ENCODE measurements at regions not wholly inside any gene's neighbourhood (a gene's known extent, or its start where the extent isn't known, plus 50 kb on each side); places are given as distances from the start of the nearest gene placed in this dataset.

DNA sequence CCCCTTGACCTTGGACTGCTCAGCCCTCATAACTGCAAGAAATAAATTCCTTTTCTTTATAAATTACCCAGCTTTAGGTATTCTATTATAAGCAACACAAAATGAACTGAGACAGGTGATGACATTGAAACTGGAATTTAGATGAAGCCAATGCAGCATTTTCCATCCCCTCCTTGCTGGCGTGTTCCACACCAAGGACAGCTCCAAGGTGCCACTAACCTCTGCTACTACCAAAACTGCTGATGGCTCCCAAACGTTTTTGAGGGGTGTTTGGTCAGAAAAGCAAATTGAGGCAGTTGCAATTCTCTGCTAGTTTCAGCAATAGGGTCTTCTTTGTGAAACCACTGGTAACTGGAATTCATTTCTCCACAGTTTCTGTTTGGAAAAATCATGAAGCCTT is 124.8 kb downstream of the DRD1 start:
- Mint-ChIP-seq H3K27ac (no peak overlapping the region), H3K9me3 (ENCODE audit: low read depth) (no peaks in the 10 kb centered on the region), H3K27me3 (peaks cover 13% of the 10 kb centered on the region), H3K4me1 (no peaks in the 10 kb centered on the region), H3K4me3 (no peak overlapping the region), H3K36me3 (ENCODE audit: low read depth) (no peaks in the 10 kb centered on the region)
- no peak for ATAC-seq
- DNase-seq = no peak
- CTCF ChIA-PET = no interaction called here
- POLR2A ChIA-PET = no interaction called here
- intact Hi-C loops (cut with DNase I, micrococcal nuclease) = no loop called here

DNA sequence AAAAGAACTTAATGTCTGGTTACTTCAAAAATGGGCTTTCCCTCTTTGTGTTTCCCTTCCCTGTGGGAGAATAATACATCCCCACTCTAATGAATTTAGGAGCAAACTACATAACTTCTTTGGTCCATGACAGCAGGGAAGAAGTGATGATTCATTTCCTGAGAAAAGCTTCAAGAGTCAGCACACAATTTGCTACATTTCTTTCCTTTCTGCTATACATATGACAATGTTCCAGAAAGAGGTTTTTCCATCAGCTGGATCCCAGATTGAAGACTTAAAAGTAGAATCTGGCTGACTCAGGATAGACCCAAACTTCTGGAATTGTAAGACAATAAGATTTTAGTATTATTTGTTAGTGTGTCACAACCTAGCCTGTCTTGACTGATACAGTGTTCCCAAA is 126.1 kb downstream of the DRD1 start:
- ChIA-PET POLR2A (no interaction called here), CTCF (interaction anchor here (0.6 to 0.8 kb wide), 3 partner anchors 10 to 529 kb away, joined by 3 read pairs; no protein-coding TSS in a partner anchor)
- Mint-ChIP-seq H3K4me3 (no peak overlapping the region), H3K36me3 (ENCODE audit: low read depth) (no peaks in the 10 kb centered on the region), H3K27ac (no peak overlapping the region), H3K9me3 (ENCODE audit: low read depth) (no peaks in the 10 kb centered on the region), H3K27me3 (peaks cover 12% of the 10 kb centered on the region), H3K4me1 (no peaks in the 10 kb centered on the region)
- DNase-seq (no peak), ATAC-seq (no peak)
- intact Hi-C loops (cut with DNase I, micrococcal nuclease) = no loop called here

DNA sequence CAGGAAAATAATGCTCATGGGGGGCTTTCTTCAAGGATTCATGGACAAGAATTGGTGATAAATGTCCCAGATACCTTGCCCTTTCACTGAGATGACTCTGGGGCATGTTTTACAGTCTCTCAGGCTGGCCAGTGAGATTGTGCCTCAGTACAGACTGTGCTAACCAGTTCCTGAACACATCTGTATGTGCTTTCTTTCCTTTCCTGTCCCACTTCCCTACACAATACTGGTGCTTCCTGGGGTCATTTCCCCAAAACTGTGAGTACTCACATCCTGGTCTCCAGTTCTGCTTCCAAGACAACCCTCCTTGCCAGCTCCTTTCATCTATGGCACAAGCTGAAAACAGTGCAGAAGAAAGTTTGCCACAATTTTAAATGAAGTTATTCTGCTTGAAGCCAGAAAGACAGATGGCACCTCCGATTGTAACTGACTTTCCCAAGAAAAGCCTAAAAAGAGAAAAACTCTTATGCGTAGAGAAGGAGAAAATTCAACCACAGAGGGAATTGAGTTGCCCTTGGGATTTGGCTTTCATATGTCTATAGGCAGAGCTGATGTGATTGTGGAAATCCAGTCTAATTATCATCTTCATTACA is 134.7 kb downstream of the DRD1 start:
- ATAC-seq (no peak), DNase-seq (no peak)
- H3K9me3 Mint-ChIP-seq (ENCODE audit: low read depth) = no peaks in the 10 kb centered on the region
- H3K4me1 Mint-ChIP-seq = no peaks in the 10 kb centered on the region
- intact Hi-C loops (cut with DNase I, micrococcal nuclease) = no loop called here
- H3K4me3 Mint-ChIP-seq = no peak overlapping the region
- H3K27me3 Mint-ChIP-seq = peaks cover 18% of the 10 kb centered on the region
- no peaks in the 10 kb centered on the region for H3K36me3 Mint-ChIP-seq (ENCODE audit: low read depth)
- CTCF ChIA-PET = no interaction called here
- H3K27ac Mint-ChIP-seq = no peak overlapping the region
- POLR2A ChIA-PET = no interaction called here

DNA sequence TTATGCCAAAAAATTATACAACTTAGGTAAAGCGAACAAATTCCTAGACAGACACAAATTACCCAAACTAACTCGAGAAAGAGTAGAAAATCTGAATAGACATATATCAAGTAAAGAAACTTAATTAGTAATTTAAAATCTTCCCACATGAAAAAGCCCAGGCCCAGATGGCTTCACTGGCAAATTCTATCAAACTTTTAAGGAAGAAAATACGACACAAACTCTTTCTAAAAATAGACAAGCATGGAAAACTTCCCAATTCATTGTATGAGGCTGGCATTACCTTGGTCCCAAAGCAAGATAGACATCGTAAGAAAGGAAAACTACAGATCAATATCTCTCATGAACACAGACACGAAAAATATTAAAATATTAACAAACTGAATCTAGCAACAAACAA is 135.3 kb downstream of the DRD1 start:
- Mint-ChIP-seq H3K36me3 (ENCODE audit: low read depth) (no peaks in the 10 kb centered on the region), H3K4me1 (no peaks in the 10 kb centered on the region), H3K9me3 (ENCODE audit: low read depth) (no peaks in the 10 kb centered on the region), H3K27me3 (peaks cover 18% of the 10 kb centered on the region), H3K27ac (no peak overlapping the region), H3K4me3 (no peak overlapping the region)
- ChIA-PET POLR2A (no interaction called here), CTCF (no interaction called here)
- ATAC-seq (no peak), DNase-seq (no peak)
- intact Hi-C loops (cut with DNase I, micrococcal nuclease) = no loop called here

DNA sequence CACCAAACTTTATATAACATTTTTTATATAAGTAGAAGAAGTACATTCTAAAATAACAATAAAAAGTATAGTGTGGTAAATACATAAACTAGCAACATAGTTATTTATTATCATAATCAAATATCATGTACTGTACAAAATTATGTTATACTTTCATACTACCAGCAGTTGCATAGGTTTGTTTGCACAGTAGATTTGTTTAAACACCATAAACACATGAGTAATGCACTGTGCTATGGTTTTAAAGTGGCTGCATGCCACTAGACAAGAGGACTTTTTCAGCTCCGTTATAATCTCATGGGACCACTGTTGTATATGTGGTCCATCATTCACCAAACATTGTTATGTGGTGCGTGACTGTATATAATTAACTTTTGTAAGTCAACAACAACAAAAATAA is 137.6 kb downstream of the DRD1 start:
- H3K27ac Mint-ChIP-seq = no peak overlapping the region
- intact Hi-C loops (cut with DNase I, micrococcal nuclease) = no loop called here
- POLR2A ChIA-PET = no interaction called here

DNA sequence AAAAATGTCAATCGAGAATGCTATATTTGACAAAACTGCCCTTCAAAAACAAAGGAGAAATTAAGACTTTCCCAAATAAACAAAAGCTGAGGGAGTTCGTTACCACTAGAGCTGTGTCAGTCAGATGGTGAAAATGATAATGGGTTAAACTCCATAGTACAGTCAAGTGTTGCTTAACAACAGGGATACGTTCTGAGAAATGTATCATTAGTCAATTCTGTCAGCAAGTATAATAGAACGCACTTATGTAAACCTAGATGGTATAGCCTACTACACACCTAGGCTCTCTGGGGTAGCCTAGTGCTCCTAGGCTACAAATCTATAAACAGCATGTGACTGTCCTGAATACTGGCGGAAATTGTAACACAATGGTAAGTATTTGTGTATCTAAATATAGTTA is 138.7 kb downstream of the DRD1 start:
- POLR2A ChIA-PET = no interaction called here
- CTCF ChIA-PET = interaction anchor here (0.9 kb wide), 1 partner anchor 10 kb away, joined by 3 read pairs; no protein-coding TSS in a partner anchor
- Mint-ChIP-seq H3K9me3 (ENCODE audit: low read depth) (no peaks in the 10 kb centered on the region), H3K27ac (no peak overlapping the region), H3K4me3 (no peak overlapping the region), H3K27me3 (peaks cover 13% of the 10 kb centered on the region), H3K36me3 (ENCODE audit: low read depth) (no peaks in the 10 kb centered on the region), H3K4me1 (no peaks in the 10 kb centered on the region)
- DNase-seq (no peak), ATAC-seq (no peak)
- intact Hi-C loops (cut with DNase I, micrococcal nuclease) = no loop called here

More for the DNA sequence above, 137.6 kb downstream of the DRD1 start:
- no peaks in the 10 kb centered on the region for H3K9me3 Mint-ChIP-seq (ENCODE audit: low read depth)
- CTCF ChIA-PET = no interaction called here
- H3K4me1 Mint-ChIP-seq = no peaks in the 10 kb centered on the region
- H3K4me3 Mint-ChIP-seq = no peak overlapping the region
- DNase-seq (no peak), ATAC-seq (no peak)
- peaks cover 15% of the 10 kb centered on the region for H3K27me3 Mint-ChIP-seq
- H3K36me3 Mint-ChIP-seq (ENCODE audit: low read depth) = no peaks in the 10 kb centered on the region

DNA sequence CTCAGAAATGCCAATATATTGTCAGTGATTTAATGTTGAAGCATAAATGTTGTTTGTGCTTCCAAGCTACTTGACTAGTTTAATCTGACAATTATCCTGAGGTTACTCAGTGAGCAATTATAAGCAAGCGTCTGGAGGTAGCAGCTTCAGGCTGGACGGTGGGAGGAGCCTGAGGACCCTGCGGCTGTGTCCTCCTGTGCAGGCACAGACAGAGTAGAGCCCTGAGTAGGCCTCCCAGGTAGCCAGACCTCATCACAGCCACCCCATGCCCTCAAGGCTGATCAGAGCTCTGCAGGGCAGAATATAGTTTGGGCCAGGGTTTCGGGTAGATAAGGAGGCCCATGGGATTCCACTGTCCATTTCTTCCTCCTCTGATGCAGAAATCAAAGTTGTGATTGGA is 153.6 kb downstream of the DRD1 start:
- H3K4me3 Mint-ChIP-seq = no peak overlapping the region
- peaks cover 14% of the 10 kb centered on the region for H3K27me3 Mint-ChIP-seq
- H3K36me3 Mint-ChIP-seq (ENCODE audit: low read depth) = no peaks in the 10 kb centered on the region
- CTCF ChIA-PET = no interaction called here
- H3K4me1 Mint-ChIP-seq = no peaks in the 10 kb centered on the region
- POLR2A ChIA-PET = no interaction called here
- H3K27ac Mint-ChIP-seq = no peak overlapping the region
- no peak for DNase-seq
- peaks cover 2% of the 10 kb centered on the region for H3K9me3 Mint-ChIP-seq (ENCODE audit: low read depth)
- ATAC-seq = no peak
- intact Hi-C loops (cut with DNase I, micrococcal nuclease) = no loop called here

DNA sequence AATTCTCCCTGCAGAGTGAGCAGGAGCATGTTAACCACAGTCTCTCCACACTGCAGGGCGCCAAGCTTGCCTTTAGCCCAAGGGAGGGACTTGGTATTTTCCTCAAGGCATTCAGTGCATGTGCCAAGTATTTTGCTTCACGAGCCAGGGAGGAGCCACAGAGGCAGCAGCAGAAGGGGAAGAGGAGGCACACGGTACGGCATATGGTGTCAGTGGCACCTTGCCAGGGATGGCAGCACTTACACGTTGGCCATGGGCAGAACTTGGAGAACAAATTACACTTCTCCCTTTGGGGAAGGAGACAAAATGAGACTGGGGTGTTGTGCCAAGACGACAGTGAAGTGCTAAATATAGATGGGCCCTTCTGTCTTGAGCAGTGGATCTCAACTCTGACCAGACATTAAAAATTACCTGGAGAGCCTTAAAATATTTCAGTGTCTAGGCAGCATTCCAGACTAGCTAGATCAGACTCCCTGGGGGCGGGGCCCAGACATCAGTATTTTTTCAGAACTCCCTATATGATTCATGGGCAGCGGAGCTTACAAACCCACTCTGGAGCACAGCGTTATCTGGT is 155.8 kb downstream of the DRD1 start:
- Mint-ChIP-seq H3K27ac (no peak overlapping the region), H3K36me3 (ENCODE audit: low read depth) (no peaks in the 10 kb centered on the region), H3K4me3 (no peak overlapping the region), H3K4me1 (no peaks in the 10 kb centered on the region), H3K9me3 (ENCODE audit: low read depth) (no peaks in the 10 kb centered on the region), H3K27me3 (peaks cover 19% of the 10 kb centered on the region)
- ATAC-seq (no peak), DNase-seq (no peak)
- intact Hi-C loops (cut with DNase I, micrococcal nuclease) = no loop called here
- POLR2A ChIA-PET = no interaction called here
- CTCF ChIA-PET = no interaction called here

DNA sequence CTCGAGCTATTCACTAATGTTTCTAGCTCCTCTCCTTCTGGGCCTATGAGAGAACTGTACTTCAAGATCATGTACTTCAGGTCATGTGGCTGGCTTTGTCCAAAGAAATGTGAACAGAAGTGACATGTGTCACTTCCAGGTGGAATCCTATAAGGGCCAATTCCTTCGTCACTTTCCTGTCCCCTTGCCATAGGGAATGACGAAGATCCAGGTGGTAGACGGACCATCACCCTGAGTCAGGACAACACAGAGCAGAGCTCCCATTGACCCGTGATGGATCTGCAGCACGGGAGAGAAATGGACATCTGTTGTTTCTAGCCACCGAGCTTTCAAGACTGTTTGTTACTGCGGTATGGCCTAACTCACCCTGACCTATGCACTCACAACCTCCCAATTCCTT is 157.0 kb downstream of the DRD1 start:
- ATAC-seq = no peak
- no peak for DNase-seq
- H3K27me3 Mint-ChIP-seq = peaks cover 19% of the 10 kb centered on the region
- H3K4me1 Mint-ChIP-seq = no peaks in the 10 kb centered on the region
- intact Hi-C loops (cut with DNase I, micrococcal nuclease) = no loop called here
- no peak overlapping the region for H3K4me3 Mint-ChIP-seq
- ChIA-PET POLR2A (no interaction called here), CTCF (no interaction called here)
- no peaks in the 10 kb centered on the region for H3K36me3 Mint-ChIP-seq (ENCODE audit: low read depth)
- H3K27ac Mint-ChIP-seq = no peak overlapping the region
- no peaks in the 10 kb centered on the region for H3K9me3 Mint-ChIP-seq (ENCODE audit: low read depth)

DNA sequence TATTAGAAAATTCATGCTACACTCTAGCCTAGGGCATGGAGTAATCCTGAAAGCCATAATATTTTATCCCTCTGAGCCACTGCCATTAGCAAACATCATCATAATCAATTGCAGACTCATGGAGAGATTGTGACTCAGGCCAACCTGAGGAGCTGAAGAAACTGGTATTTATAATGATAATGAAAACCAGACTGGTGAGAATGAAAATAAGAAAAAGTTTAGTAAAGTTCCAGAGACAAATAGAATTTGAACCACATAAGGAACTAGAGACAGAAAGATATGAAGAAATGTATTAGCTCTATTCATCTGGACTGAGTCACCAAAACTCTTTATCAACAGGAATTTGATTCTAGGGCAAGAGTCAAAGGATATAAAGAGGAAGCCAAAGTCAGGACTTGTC is 158.7 kb downstream of the DRD1 start:
- no peaks in the 10 kb centered on the region for H3K36me3 Mint-ChIP-seq (ENCODE audit: low read depth)
- peaks cover 16% of the 10 kb centered on the region for H3K27me3 Mint-ChIP-seq
- intact Hi-C loops (cut with DNase I, micrococcal nuclease) = no loop called here
- H3K4me3 Mint-ChIP-seq = no peak overlapping the region
- no peak for ATAC-seq
- POLR2A ChIA-PET = no interaction called here
- H3K9me3 Mint-ChIP-seq (ENCODE audit: low read depth) = no peaks in the 10 kb centered on the region
- no peak for DNase-seq
- H3K27ac Mint-ChIP-seq = no peak overlapping the region
- no peaks in the 10 kb centered on the region for H3K4me1 Mint-ChIP-seq
- CTCF ChIA-PET = no interaction called here

DNA sequence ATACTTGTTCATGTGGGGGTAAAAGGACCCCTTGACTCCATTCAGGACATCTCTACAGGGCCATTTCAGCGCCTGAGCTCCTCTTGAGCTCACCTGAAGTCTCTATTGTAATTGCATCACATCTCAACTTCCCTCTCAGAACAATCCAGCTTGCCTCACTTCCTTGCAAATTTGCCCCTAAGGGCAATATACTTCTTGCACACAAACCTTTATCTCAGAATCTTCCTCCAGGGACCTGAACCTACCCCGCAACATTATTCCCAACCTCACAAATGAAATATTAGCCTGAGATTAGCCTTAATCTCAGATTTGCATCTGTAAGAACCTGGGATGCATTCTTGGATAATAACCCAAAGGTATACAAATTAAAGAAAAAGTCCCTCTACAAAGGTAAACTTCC is 159.2 kb downstream of the DRD1 start:
- H3K36me3 Mint-ChIP-seq (ENCODE audit: low read depth) = no peaks in the 10 kb centered on the region
- H3K27ac Mint-ChIP-seq = no peak overlapping the region
- H3K27me3 Mint-ChIP-seq = peaks cover 19% of the 10 kb centered on the region
- H3K9me3 Mint-ChIP-seq (ENCODE audit: low read depth) = no peaks in the 10 kb centered on the region
- ChIA-PET POLR2A (no interaction called here), CTCF (no interaction called here)
- ATAC-seq (no peak), DNase-seq (no peak)
- no peaks in the 10 kb centered on the region for H3K4me1 Mint-ChIP-seq
- no peak overlapping the region for H3K4me3 Mint-ChIP-seq
- intact Hi-C loops (cut with DNase I, micrococcal nuclease) = no loop called here

DNA sequence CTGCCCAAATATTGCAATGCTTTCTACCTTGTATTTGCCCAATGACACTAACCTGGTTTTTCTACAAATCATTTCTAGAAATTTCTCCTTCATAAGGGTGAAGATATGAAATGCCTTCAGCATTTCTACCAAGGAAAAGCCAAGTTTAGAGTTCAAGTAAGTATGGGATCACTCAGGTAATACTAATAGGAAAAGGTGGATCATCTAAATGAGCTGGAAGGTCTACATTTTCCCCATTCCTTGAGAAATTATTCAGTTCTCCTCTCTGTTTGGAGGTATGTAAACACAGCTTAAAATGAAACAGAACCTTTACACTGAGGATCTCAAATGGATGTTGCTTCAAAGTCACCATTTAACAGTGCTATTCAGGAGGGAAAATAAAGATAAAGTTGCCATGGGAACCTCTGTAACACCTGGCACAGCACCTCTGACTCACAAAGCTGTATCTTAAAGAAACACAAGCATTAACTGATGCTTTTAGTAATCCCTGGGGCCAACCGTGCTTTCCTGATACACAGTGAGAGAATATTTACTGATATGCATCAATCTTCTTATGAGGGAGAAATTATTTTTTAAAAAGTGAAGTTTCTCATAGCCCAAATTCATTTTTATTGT is 161.3 kb downstream of the DRD1 start:
- ChIA-PET CTCF (no interaction called here), POLR2A (no interaction called here)
- H3K27me3 Mint-ChIP-seq = peaks cover 19% of the 10 kb centered on the region
- DNase-seq (no peak), ATAC-seq (no peak)
- no peaks in the 10 kb centered on the region for H3K36me3 Mint-ChIP-seq (ENCODE audit: low read depth)
- intact Hi-C loops (cut with DNase I, micrococcal nuclease) = no loop called here
- H3K4me3 Mint-ChIP-seq = no peak overlapping the region
- H3K9me3 Mint-ChIP-seq (ENCODE audit: low read depth) = no peaks in the 10 kb centered on the region
- no peak overlapping the region for H3K27ac Mint-ChIP-seq
- no peaks in the 10 kb centered on the region for H3K4me1 Mint-ChIP-seq
